HS-27A (cell line): ENCODE measurements at regions not wholly inside any gene's neighbourhood (a gene's known extent, or its start where the extent isn't known, plus 50 kb on each side); places are given as distances from the start of the nearest gene placed in this dataset.
"Not testable (repeated sequence)": the region's sequence is repeated elsewhere in the genome, so short reads cannot be mapped to it uniquely, and the experiment has no call there.

Experiments
- DNase-seq: peaks from one replicate; pipeline ENCODE4 v3.0.0-alpha.2; 2012; ENCODE audit warnings: low read depth, missing footprints

GRCh38 chr7:149633976-149634945, 136.7 kb upstream of the ZNF746 start:
- no peak for DNase-seq

GRCh38 chr7:149628361-149629149, 130.9 kb upstream of the ZNF746 start:
- DNase-seq: not testable (repeated sequence)

DNA sequence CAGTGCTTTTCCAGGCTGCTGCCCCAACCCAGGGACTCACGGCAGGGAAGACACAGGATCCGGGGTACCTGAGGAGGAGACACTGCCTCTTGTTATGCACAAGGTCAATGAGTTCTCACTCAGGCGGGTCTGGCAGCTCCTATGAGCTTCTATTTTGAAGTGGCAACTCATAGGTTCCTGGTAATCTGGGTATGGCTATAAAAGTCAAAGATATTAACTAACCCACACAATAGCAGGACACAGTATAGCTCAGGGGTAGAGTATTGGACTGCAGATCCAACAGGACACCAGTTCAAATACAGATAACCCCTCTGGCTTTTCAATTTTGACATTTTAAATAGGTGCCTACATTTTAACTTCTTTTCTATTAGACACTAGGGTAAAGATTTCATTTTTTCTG, 130.3 kb upstream of the ZNF746 start:
- DNase-seq: no peak

GRCh38 chr7:149626972-149627371, 129.4 kb upstream of the ZNF746 start:
- DNase-seq: no peak

DNA sequence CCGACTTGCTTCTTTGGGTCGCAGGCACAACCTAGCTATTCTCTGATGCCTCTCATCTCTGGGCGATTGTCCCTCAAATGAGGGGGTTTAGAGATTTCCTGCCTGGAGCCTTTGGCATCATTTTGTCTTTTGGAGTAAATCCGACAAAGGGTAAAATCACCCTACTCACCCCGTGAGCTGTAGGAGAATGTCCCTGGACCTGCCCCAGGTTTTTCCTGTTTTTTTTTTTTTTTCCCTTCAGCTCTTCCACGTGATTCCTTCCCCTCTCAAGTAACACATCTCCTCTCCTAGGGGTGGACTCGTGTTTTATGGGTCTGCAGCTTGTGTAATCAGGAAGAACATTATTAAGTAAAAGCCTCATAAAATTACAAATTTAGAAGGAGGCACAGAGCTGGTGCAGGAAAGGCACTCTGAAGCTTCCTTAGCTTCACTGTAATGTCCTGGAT, 128.4 kb upstream of the ZNF746 start:
- no peak for DNase-seq

DNA sequence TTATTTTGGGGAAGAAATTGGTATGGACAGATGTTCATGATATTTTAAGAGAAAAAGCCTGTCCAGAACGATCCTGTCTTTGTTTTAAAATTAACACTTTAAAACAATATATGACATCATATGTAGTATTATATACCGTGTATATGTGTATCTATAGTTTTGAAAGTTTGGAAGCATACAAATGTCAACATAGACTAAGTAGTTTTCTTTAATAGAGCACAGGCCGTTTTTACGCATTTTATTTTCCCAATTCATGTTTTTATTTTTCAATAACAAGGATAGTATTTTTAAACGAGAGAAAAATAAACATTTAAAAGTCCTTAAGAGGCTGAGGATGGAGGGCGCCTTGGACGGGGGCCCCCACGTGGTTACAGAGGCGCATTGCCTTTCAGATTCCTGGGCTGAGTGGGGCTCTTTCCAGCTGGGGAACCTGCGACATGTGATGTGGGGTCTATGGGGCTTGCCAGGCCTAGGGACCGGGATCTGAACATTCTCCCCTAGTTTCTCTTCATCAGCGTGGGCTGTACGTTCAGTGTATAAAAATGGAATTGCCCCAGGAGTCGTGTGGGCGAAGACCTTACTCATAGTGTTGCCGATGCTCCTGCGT, 127.8 kb upstream of the ZNF746 start:
- DNase-seq: no peak

- peak; percentile 39 for DNase-seq
Measured at GRCh38 chr7:149624419-149625339, 127.1 kb upstream of the ZNF746 start.

DNA sequence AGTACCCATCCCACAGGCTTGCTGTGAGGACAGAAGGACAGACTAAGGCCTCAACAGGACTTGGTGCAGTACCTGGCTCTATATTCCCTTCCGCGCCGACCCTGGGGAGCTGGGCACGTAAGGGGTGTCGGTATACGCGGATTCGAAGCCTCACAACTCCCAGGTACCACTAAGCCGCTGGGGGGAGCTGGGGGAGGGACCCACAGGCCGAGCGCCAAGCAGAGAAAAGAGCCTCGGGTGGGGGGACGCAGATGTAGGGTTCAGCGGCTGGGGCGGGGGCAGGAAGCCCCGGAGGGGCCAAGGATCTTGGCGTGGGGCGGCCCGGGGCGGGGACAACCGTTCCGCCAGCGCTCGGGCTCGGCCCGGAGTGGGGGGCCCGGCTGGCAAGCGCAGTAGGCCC, 126.4 kb upstream of the ZNF746 start:
- DNase-seq: no peak

DNA sequence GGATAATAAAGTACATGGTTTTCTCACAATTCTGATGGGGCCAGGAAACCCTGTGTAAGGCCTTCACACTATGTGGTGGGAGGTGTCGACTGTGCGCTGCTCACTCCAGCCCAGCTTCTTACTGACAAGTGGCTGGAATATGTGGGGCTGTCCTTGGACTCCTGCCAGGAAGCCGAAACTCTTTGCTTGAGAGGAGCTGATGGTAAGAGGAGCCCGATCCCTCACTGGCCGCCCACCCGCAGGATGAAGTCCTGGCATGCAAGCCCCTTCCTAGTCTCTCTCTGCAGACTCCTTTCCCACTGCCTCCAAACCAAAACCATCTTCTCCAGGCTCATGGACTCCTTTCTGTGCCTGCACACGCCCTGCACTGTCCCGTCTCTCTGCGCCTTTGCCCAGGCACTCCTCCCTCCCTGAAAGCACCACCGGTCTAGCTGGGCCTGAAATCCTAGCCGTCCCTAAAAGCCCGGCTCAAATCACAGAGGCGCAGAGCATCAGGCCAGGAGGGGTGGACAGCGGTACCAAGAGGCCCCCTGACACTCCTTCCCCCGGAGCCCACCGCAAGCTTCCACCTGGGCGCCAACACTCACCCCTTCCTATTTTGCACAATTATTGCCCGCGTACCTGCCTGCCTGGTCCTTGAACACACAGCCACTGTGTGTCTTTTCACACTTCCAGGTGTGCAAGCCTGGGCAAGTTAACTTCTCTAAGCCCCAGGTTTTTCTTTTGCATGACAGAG, 125.8 kb upstream of the ZNF746 start:
- DNase-seq: not testable (repeated sequence)

DNA sequence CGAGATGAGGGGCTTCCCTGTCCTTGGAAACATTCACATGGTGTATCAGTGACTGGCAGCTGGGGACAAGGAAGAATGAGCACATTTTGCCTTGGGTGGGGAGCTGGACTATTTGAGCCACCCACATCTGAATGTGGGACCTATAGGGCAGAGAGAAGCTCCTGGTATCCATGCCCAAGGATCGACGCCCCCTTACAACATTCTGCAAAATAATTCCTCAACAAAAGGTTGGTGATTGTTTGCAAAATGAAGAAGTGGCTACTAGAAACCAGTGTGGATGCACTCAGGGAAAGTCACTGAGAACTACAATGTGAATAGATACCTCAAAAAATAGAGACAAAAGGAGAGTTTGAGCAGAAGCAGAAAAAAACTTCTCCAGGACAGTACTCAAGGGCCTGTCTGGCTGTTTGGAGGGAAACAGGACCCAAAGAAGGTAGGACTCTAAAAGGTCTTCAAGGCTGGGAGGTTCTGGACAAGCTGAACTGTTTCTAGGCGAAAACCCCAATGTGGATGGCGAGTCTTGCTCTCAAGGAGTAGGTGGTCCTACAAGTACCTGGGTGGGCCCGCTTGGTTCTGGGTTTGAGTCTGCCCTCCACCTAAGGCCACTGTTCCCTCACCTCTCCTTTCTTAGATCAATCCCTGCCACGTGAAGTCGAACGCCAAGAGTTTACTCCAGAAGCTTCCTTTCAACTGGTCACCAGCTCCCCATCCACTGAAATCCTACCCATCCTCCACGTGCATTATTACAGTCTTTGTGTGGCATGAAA, 125.0 kb upstream of the ZNF746 start:
- DNase-seq: no peak

DNA sequence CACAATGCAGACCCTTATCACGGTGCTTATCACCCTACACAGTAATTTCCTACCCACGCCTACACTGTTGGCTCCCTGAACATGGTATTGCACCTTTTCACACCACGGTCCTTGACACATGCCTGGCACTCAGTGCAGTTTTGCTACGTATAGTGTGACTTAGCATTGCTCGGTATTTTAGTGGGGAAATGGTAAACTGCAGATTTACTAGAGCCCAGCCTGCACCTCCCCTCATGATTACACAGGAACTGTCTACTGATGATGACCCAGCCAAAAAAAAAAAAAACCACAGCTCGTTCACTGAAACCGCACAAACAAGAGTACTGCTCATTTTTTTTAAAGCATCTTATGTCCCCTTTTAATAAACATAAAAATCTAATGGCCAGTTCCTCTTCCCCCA, 124.2 kb upstream of the ZNF746 start:
- DNase-seq: no peak

- no peak for DNase-seq
Measured at GRCh38 chr7:149620961-149621360, 123.4 kb upstream of the ZNF746 start.

GRCh38 chr7:149616898-149617297, 119.3 kb upstream of the ZNF746 start:
- DNase-seq: no peak

- DNase-seq: no peak
Measured at GRCh38 chr7:149615690-149616270, 118.2 kb upstream of the ZNF746 start.

DNA sequence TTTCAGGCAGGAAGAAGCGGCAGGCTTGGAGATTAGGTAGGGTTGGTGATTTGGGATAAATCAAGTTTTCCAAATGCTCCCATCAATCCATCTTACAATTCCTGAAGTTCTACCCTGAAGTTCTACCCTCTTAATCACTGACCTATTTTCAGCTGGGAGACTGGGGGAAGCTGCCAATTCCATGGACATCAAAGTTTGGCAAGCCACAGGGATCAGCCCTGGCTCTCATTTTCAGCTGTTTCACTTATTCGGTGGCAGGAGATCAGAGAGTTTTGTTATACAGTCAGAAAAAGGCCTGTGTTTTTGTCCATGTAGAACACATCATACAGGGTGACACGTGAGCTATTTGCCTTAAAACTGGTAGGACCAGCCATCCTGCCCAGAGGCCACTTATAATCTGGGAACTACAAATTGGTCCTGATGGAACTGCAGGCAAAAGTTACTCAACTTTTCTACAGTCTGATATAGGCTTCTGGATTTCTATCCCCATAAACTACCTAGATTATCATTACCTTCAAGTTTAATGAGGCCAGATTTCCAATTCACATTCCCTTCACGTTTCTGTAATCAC, 112.9 kb upstream of the ZNF746 start:
- no peak for DNase-seq

DNA sequence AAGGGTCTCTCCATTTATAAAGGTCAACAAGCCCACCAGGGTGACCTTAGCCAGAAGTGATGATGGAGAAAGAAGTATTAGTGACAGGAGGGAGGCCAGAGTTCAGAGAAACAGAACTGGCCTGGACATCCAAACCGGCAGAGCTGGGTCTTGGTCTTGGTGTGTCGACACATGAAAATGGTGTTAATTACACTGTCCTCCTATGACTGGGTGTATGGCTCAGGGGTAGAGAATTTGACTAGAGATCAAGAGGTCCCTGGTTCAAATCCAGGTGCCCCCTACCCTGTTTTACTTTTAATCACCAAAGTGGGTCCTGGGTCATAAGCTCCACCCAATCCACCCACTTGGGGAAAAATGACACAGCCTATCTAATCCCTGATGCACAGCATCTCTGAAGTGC, 110.6 kb upstream of the ZNF746 start:
- DNase-seq: no peak

DNA sequence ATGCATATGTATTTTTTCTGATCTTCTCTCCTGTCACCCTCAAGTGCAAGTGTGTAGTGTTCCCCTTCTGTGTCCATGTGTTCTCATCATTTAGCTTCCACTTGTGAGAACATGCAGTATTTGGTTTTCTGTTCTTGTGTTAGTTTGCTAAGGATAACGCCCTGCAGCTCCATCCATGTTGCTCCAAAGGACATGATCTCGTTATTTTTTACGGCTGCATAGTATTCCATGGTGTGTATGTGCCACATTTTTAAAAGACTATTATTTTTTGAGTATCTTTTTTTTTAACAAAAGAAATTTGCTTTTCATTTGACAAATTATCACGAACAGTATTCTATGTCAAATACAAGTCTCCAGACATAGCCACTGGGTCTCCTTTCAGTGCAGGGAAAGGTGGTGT, 110.1 kb upstream of the ZNF746 start:
- DNase-seq: no peak

DNA sequence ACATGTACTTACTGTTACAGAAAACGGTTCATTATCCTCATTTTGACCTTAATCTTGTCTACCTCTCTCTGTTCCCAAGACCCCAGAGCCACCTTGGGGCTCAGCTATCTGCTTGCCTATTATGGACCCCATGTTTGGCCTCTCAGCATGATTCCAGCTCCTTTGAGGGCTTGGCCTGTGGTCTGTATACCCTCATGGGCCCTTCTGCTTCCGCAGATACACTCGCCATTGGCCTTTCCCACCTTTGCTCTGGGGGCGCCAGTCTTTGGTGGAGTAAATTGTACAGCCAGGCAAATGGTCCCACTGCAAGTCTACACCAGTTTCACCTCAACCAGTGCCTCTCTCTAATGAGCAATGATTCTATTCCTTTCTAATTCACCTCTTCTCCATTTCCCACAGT, 109.2 kb upstream of the ZNF746 start:
- no peak for DNase-seq

DNA sequence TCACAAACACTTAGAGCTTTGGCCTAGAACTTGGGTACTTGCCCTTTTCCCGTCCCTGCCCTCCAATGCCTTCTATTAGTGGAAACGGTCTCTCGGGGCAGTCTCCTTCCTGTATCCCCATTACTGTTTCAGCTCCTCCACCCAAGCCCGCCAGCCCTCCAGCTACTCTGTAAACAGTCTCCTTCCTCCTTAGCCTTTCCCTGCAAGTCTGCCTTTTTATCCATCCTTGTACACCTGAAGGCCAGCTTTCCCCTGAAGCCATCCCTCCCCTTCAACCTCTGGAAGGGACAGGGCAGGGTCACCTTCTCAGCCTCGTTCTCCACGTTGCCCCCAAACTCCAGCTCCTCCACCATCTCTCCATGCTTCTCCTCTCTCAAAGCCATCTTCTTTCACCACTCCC, 108.1 kb upstream of the ZNF746 start:
- DNase-seq: no peak
